ENCODE measurements at regions not wholly inside any gene's neighbourhood (a gene's known extent, or its start where the extent isn't known, plus 50 kb on each side); places are given as distances from the start of the nearest gene placed in this dataset.
"Not testable (repeated sequence)": the region's sequence is repeated elsewhere in the genome, so short reads cannot be mapped to it uniquely, and the experiment has no call there.

GRCh38 chr14:105771261-105772226, 245.2 kb downstream of the TMEM121 start:
- CTCF ChIA-PET; POLR2A ChIA-PET (ENCODE audit: low non-redundant PET); H3K27ac ChIP-seq; DNase-seq (ENCODE audit: low spot score): not testable (repeated sequence)

DNA sequence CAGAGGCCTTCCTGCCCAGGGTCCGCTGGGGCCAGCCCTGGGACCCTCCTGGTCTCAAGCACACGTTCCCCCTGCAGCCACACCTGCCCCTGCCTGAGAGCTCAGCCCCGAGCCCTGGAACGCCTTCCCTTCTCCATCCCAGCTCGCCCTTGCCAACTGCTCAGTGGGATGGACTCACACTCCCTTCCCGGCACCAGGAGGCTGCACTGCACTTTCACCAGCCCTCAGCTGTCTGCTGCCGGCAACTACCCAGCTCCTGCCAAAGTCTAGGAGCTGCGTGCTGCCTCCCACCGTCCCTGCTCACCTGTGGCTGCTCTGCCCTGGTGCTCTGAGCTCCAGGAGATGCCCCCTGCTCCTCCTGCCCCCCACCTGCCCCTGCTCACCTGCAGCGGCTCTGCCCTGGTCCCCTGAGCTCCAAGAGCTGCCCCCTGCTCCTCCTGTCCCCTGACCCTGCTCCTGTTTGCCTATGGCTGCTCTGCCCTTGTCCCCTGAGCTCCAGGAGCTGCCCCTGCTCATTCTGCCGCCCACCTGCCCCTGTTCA, 246.4 kb downstream of the TMEM121 start:
- POLR2A ChIA-PET (ENCODE audit: low non-redundant PET); DNase-seq (ENCODE audit: low spot score); CTCF ChIA-PET; H3K27ac ChIP-seq: not testable (repeated sequence)

GRCh38 chr14:105773584-105773983, 247.2 kb downstream of the TMEM121 start:
- DNase-seq (ENCODE audit: low spot score) = no peak

GRCh38 chr14:105774001-105774400, 247.6 kb downstream of the TMEM121 start:
- CTCF ChIA-PET = no interaction called here
- POLR2A ChIA-PET (ENCODE audit: low non-redundant PET) = no interaction called here
- no peak for DNase-seq (ENCODE audit: low spot score)
- H3K27ac ChIP-seq = no peak overlapping the region
- no peak for TF ChIP-seq CTCF (conservative IDR thresholded peaks at IDR 0.05; ENCODE audit: low read depth)

More at GRCh38 chr14:105773584-105773983, 247.2 kb downstream of the TMEM121 start:
- H3K27ac ChIP-seq = no peak overlapping the region
- ChIA-PET POLR2A (ENCODE audit: low non-redundant PET) (no interaction called here), CTCF (no interaction called here)
- TF ChIP-seq CTCF (conservative IDR thresholded peaks at IDR 0.05; ENCODE audit: low read depth) = no peak

DNA sequence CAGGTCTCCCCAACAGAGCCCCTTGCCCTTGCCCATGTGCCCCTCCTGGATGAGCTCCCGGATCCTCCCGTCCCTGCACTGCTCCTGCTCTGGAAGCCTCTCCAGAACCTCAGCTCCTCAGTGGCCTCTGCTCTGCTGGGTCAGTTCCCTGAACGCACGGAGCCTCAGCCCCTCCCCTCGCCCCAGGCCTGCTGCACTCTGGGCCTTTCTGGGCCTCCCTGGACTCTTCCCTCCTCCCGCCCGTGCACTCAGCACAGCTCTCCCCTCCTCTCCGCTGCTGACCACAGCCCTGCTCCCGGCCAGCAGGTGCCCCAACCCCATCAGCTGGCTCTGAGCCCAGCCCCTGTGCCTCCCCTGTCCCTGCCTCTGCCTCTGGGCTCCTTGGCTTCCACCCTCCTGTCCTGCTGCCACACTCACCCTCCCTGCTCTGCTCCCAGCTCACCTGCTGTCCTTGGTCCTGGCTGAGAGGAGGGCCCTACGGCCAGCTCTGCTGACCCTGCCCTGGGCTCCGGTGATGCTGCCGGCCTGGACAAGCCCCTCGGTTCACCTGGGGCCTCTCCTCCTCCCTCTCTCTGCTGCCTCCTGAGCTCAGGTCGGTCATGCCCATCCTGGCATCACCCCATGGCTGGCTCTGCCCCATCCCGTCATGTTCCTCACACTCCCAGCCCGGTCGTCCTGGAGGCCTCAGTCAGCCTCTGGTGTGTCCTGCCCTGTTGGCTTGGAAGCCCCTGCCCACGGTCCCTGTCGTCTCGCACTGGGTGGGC, 248.4 kb downstream of the TMEM121 start:
- H3K27ac ChIP-seq; POLR2A ChIA-PET (ENCODE audit: low non-redundant PET); DNase-seq (ENCODE audit: low spot score); CTCF ChIA-PET: not testable (repeated sequence)

DNA sequence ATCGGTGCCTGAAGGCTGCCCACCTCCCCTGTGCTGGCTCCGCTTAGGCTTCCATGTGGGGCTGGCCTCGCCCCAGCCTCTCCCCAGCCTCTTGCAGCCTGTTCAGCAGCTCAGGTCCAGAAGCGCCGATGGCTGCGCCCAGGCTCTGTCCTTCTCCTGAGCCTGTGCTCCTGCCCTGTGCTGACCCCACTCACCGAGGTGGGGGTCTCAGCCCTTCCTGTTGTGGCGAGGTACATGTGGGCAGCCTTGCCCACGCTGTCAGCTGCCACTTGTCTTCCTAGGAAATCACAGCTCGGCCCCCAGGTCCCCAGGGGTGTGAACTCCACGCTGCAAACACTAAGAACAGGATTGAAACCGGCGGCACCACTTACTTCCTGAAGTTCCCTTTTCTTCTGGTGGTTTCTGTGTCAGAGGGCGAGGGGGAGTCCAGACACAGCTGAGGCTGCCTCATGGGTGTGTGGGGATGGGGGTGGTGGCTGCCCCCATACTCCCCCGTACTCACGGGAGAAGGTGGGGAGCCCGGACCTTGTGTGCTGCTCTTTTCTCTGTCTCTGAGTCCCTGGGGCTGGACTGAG, 249.1 kb downstream of the TMEM121 start:
- POLR2A ChIA-PET (ENCODE audit: low non-redundant PET); CTCF ChIA-PET; DNase-seq (ENCODE audit: low spot score); H3K27ac ChIP-seq: not testable (repeated sequence)

DNA sequence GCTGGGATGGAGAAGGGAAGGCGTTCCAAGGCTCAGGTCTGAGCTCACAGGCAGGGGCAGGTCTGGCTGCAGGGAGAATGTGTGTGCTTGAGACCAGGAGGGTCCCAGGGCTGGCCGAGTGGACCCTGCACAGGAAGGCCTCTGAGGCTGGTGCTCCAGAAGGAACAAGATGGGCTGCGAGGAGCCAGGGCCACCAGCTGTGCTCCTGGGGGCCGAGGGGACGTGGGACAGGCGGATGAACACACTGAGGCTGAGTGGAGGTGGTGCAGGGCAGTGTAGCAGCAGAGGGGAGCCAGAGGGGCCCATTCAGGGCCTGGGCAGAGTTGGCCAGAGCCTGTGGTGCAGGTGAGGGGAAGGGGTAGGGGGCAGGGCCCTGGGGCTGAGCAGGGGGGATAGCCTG, 249.7 kb downstream of the TMEM121 start:
- CTCF ChIA-PET = interaction anchor here (0.6 kb wide), 1 partner anchor 460 kb away, joined by 3 read pairs; no protein-coding TSS in a partner anchor
- H3K27ac ChIP-seq; DNase-seq (ENCODE audit: low spot score); POLR2A ChIA-PET (ENCODE audit: low non-redundant PET): not testable (repeated sequence)

DNA sequence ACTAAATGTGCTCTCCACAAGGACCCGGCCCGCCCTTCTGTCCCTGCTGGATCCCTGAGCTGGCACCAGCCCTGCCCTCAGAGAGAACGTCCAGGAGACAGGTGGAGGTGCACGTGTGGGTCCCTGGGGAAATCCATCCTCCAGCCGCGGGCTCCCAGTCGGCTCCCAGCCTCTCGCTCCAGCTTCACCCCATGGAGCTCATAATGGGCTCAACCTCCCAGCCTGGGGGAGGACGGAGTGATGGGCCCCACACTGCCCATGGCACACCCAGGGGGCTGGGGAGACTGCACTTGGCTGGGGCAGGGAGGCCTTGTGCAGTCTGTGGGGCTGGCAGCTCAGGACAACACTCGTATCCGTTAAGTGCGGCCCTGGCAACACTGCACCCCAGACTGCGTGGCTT, 250.5 kb downstream of the TMEM121 start:
- no peak for TF ChIP-seq CTCF (conservative IDR thresholded peaks at IDR 0.05; ENCODE audit: low read depth)
- DNase-seq (ENCODE audit: low spot score) = no peak
- ChIA-PET CTCF (no interaction called here), POLR2A (ENCODE audit: low non-redundant PET) (no interaction called here)
- H3K27ac ChIP-seq = no peak overlapping the region

DNA sequence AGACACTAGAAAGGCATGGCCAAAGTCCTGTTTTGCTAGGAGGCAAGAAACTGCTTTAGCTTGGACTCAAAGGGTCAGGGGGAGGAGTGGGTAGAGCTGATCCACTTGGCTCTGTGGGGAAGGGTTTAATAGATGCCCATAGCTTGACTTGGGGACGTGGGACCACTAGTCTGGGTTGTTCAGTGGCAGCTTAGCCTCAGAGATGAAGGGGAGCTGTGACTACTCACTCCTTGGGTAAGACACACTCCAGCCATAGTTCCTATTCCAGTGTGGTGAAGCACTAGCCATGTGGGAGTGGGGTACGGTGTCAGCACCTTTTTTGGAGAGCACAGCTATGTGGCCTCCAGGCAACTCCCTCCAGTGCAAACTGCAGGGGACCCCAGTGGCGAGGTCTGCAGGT, 257.3 kb downstream of the TMEM121 start:
- H3K27ac ChIP-seq = no peak overlapping the region
- ChIA-PET CTCF (interaction anchor here (0.5 kb wide), 1 partner anchor 335 kb away, joined by 3 read pairs; no protein-coding TSS in a partner anchor), POLR2A (ENCODE audit: low non-redundant PET) (no interaction called here)
- no peak for TF ChIP-seq CTCF (conservative IDR thresholded peaks at IDR 0.05; ENCODE audit: low read depth)
- DNase-seq (ENCODE audit: low spot score) = no peak
